ENCODE measurements at regions not wholly inside any gene's neighbourhood (a gene's known extent, or its start where the extent isn't known, plus 50 kb on each side); places are given as distances from the start of the nearest gene placed in this dataset.
"Not testable (repeated sequence)": the region's sequence is repeated elsewhere in the genome, so short reads cannot be mapped to it uniquely, and the experiment has no call there.

- DNase-seq (ENCODE audit: low spot score), result not testable (repeated sequence)
Measured at GRCh38 chr12:54713876-54714275, 65.7 kb upstream of the DCD start.

GRCh38 chr12:54711669-54712068, 63.5 kb upstream of the DCD start:
- DNase-seq (ENCODE audit: low spot score), result no peak

- DNase-seq (ENCODE audit: low spot score), result no peak
Measured at GRCh38 chr12:54708826-54709225, 60.7 kb upstream of the DCD start.

DNA sequence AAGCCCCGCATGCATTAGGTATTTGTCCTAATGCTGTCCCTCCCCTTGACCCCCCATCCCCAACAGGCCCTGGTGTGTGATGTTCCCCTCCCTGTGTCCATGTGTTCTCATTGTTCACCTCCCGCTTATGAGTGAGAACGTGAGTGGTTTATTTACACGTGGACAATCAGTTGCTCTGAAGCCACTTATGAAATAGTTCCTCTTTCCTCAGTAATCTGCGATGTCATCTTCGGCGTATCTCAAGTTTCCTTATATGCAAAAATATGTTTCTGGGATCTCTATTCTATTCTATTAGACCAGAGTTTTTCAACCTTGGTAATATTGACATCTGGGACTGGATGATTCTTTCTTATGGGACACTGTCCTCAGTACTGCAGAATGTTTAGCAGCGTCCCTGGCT, 56.0 kb upstream of the DCD start:
- no peak for DNase-seq (ENCODE audit: low spot score)

DNA sequence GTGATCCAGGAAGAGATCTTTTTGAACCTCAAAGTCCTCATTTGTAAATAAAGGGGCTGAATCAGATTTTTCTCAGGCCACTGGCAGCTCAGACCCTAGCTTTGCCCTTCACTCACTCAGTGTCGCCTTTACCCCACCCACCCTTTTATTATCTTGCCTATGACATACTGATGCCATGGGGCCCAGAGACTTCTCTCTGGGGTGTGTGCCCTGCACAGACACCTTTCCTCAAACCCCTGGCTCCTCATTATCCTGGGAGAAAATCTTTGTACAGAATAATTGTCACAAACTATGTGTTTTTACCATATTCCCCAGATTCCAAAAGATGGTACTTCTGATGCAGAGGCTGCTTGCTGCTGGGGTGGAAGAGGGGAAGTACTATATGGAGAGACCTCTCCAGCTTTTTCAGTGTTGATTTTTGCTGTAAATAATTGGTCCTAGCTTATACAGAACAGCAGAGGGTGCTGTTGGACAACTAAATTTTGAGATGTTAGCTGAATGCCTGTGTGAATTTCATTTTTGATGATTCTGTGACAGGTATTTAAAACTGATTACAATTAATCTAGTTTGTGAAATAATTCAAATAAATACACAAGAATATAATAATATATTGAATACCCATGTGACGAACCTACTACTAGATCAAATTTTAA, 53.9 kb upstream of the DCD start:
- DNase-seq (ENCODE audit: low spot score), result peak; percentile 44

GRCh38 chr12:54700849-54701248, 52.7 kb upstream of the DCD start:
- DNase-seq (ENCODE audit: low spot score), result no peak

DNA sequence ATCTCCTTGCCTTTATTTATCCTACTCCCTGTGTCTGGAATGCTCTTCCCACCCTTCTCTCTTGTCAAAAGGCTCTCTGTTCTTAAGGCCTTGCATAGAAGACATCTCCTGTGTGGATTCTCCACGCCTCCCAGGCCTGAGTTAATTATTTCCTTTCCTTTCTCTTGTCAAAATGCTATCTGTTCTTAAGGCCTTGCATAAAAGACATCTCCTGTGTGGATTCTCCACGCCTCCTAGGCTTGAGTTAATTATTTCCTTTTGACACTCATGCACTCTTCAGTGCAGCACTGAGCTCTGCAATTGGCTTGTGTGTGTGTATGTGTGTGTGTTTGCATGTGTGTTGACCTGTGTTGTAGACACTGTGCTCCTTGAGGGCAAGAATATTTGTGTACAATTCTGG, 52.1 kb upstream of the DCD start:
- no peak for DNase-seq (ENCODE audit: low spot score)
